OCI-LY7 (cell line): ENCODE measurements at regions not wholly inside any gene's neighbourhood (a gene's known extent, or its start where the extent isn't known, plus 50 kb on each side); places are given as distances from the start of the nearest gene placed in this dataset.

Experiments used
- BruUV-seq: library from RNA; stranded (reverse); fragments of 400-500 nt; replicated peaks from 2 replicates; lab custom pipeline; 2021; lab: Mats Ljungman, UMichigan
- CTCF ChIA-PET: fragments of 300-600 bp; sonication (Branson Sonifier 250); formaldehyde crosslinking; loops from one replicate; lab custom pipeline; 2022; ENCODE audit warnings: antibody characterized with exemption; ENCODE audit not compliant: unreplicated experiment; lab: Charles Lee
- POLR2A ChIA-PET: fragments of 300-600 bp; sonication (Branson Sonifier 250); formaldehyde crosslinking; loops from one replicate; lab custom pipeline; 2022; ENCODE audit warnings: antibody characterized with exemption; lab: Charles Lee
- DNase-seq: peaks from one replicate; pipeline ENCODE4 v3.0.0-alpha.2; 2015; ENCODE audit warnings: low spot score
- H2AFZ ChIP-seq: fragments of 200-600 bp; sonication (generic), shearing (Covaris generic); 2 replicates; pipeline ENCODE4 v1.6.1; 2014; ENCODE audit warnings: mild to moderate bottlenecking, antibody characterized with exemption, low read length, moderate library complexity
- H3K27ac ChIP-seq: fragments of 200-600 bp; sonication (generic); 2 replicates; pipeline ENCODE4 v1.5.1; 2014; ENCODE audit warnings: mixed run types, low read depth, mild to moderate bottlenecking, moderate library complexity, low read length, inconsistent platforms; ENCODE audit not compliant: poor library complexity, severe bottlenecking
- H3K36me3 ChIP-seq: fragments of 200-600 bp; sonication (generic); 2 replicates; pipeline ENCODE4 v1.6.1; 2014; ENCODE audit warnings: mild to moderate bottlenecking, antibody characterized with exemption, low read length, moderate library complexity, mixed read lengths; ENCODE audit not compliant: insufficient read depth
- H3K4me1 ChIP-seq: fragments of 200-600 bp; sonication (generic); 2 replicates; pipeline ENCODE4 v1.5.1; 2014; ENCODE audit warnings: mild to moderate bottlenecking, low read length; ENCODE audit not compliant: insufficient read depth, poor library complexity, severe bottlenecking
- H3K4me2 ChIP-seq: fragments of 200-600 bp; sonication (generic); 2 replicates; pipeline ENCODE4 v1.6.1; 2014; ENCODE audit warnings: mild to moderate bottlenecking, low read length
- H3K4me3 ChIP-seq: fragments of 200-600 bp; sonication (generic); 2 replicates; pipeline ENCODE4 v1.5.1; 2014; ENCODE audit warnings: mild to moderate bottlenecking, low read depth, low read length; ENCODE audit not compliant: poor library complexity, severe bottlenecking
- H3K79me2 ChIP-seq: fragments of 200-600 bp; sonication (generic); 2 replicates; pipeline ENCODE4 v1.6.1; 2016; ENCODE audit warnings: low read depth, mild to moderate bottlenecking, low read length, moderate library complexity, mixed read lengths; ENCODE audit not compliant: insufficient read depth
- H3K9me2 ChIP-seq: fragments of 200-600 bp; sonication (generic); 2 replicates; pipeline ENCODE4 v1.6.1; 2016; ENCODE audit warnings: mild to moderate bottlenecking, low read length, mixed read lengths; ENCODE audit not compliant: insufficient read depth
- H3K9me3 ChIP-seq: fragments of 200-600 bp; sonication (generic); 2 replicates; pipeline ENCODE4 v1.6.1; 2014; ENCODE audit warnings: mild to moderate bottlenecking, mixed run types, low read length, mixed read lengths
- H4K20me1 ChIP-seq: fragments of 200-600 bp; sonication (generic); 2 replicates; pipeline ENCODE4 v1.6.1; 2014; ENCODE audit warnings: mild to moderate bottlenecking, antibody characterized with exemption, low read length, moderate library complexity, mixed read lengths; ENCODE audit not compliant: insufficient read depth
- CTCF ChIP-seq: fragments of 200-600 bp; sonication (generic); conservative IDR thresholded peaks from 2 replicates; pipeline ENCODE4 v1.5.1; 2014; ENCODE audit warnings: mild to moderate bottlenecking, antibody characterized with exemption, low read length, moderate library complexity, mixed read lengths
- EZH2phosphoT487 ChIP-seq: fragments of 200-600 bp; sonication (generic); IDR thresholded peaks from 2 replicates; pipeline ENCODE4 v1.6.1; 2018; ENCODE audit warnings: low read depth, borderline replicate concordance, mild to moderate bottlenecking, mixed run types, antibody characterized with exemption, low read length, moderate library complexity, mixed read lengths
- intact Hi-C: fragments of 100-400 bp; cut with micrococcal nuclease; formaldehyde crosslinking; loops from one replicate; pipeline ENCODE4 v1.10.0; 2022; ENCODE audit not compliant: unreplicated experiment

GRCh38 chr9:118993965-118994364, 375.3 kb downstream of the BRINP1 start:
- Histone ChIP-seq H3K27ac (no peak overlapping the region), H3K36me3 (no peaks in the 10 kb centered on the region), H3K4me3 (no peak overlapping the region), H4K20me1 (no peaks in the 10 kb centered on the region), H2AFZ (no peak overlapping the region), H3K4me2 (no peak overlapping the region), H3K9me3 (no peaks in the 10 kb centered on the region), H3K79me2 (no peaks in the 10 kb centered on the region), H3K4me1 (no peaks in the 10 kb centered on the region), H3K9me2 (no peaks in the 10 kb centered on the region)
- BruUV-seq = no TSS peak
- intact Hi-C loops = no loop called here
- POLR2A ChIA-PET = no interaction called here
- no peak for TF ChIP-seq EZH2phosphoT487
- no peak for TF ChIP-seq CTCF
- no peak for DNase-seq
- CTCF ChIA-PET = no interaction called here

- no TSS peak for BruUV-seq
- Histone ChIP-seq H2AFZ (no peak overlapping the region), H3K27ac (no peak overlapping the region), H3K36me3 (no peaks in the 10 kb centered on the region), H4K20me1 (no peaks in the 10 kb centered on the region), H3K4me1 (no peaks in the 10 kb centered on the region), H3K9me2 (no peaks in the 10 kb centered on the region), H3K4me3 (no peak overlapping the region), H3K4me2 (no peak overlapping the region), H3K79me2 (no peaks in the 10 kb centered on the region), H3K9me3 (no peaks in the 10 kb centered on the region)
- ChIA-PET POLR2A (interaction anchor here (0.6 kb wide), 1 partner anchor 684 kb away, joined by 3 read pairs; no protein-coding TSS in a partner anchor), CTCF (no interaction called here)
- no peak for DNase-seq
- TF ChIP-seq EZH2phosphoT487 (no peak), CTCF (no peak)
- intact Hi-C loops = no loop called here
Observed at GRCh38 chr9:119002491-119002890, 366.7 kb downstream of the BRINP1 start.

GRCh38 chr9:119003201-119003611, 366.0 kb downstream of the BRINP1 start:
- intact Hi-C loops = no loop called here
- H2AFZ ChIP-seq = no peak overlapping the region
- no peak overlapping the region for H3K4me3 ChIP-seq
- ChIA-PET POLR2A (interaction anchor here (0.6 kb wide), 1 partner anchor 684 kb away, joined by 3 read pairs; no protein-coding TSS in a partner anchor), CTCF (no interaction called here)
- no peak for TF ChIP-seq EZH2phosphoT487
- TF ChIP-seq CTCF = no peak
- H3K27ac ChIP-seq = no peak overlapping the region
- DNase-seq = no peak
- no peaks in the 10 kb centered on the region for H3K4me1 ChIP-seq
- no peaks in the 10 kb centered on the region for H3K9me2 ChIP-seq
- H3K4me2 ChIP-seq = no peak overlapping the region
- H4K20me1 ChIP-seq = no peaks in the 10 kb centered on the region
- no peaks in the 10 kb centered on the region for H3K9me3 ChIP-seq
- no peaks in the 10 kb centered on the region for H3K79me2 ChIP-seq
- no TSS peak for BruUV-seq
- no peaks in the 10 kb centered on the region for H3K36me3 ChIP-seq
